ENCODE measurements at regions not wholly inside any gene's neighbourhood (a gene's known extent, or its start where the extent isn't known, plus 50 kb on each side); places are given as distances from the start of the nearest gene placed in this dataset.

DNA sequence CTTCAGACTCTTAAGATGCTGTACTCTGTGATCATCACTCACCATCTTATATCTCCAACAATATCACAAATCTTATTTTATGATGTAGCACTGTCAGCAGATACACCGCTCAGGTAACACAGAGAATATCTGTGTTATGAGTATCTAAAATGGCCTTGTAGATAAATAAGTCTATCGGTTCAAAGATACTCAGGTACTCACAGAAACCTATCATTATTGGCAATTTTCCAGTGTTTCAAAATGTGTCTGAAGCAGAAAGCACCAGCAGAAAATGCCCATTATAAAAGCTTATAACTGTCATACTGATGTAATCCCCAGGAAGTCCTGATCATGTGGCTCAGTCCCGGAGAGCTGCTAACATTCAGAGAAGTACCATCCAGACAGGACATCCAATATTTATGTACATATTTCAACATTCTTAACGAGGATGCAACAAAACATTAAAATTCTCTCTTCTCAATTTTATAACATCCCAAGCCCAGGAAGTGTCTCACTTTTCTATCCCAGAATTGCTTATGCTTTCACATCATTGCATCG is 190.7 kb upstream of the LMNTD1 start:
- dilution Hi-C loops (cut with MboI; ENCODE audit: extremely low pct_ligation_motif_present, low sequenced_read_pairs) = no loop called here
- TF ChIP-seq, protein P1, sequence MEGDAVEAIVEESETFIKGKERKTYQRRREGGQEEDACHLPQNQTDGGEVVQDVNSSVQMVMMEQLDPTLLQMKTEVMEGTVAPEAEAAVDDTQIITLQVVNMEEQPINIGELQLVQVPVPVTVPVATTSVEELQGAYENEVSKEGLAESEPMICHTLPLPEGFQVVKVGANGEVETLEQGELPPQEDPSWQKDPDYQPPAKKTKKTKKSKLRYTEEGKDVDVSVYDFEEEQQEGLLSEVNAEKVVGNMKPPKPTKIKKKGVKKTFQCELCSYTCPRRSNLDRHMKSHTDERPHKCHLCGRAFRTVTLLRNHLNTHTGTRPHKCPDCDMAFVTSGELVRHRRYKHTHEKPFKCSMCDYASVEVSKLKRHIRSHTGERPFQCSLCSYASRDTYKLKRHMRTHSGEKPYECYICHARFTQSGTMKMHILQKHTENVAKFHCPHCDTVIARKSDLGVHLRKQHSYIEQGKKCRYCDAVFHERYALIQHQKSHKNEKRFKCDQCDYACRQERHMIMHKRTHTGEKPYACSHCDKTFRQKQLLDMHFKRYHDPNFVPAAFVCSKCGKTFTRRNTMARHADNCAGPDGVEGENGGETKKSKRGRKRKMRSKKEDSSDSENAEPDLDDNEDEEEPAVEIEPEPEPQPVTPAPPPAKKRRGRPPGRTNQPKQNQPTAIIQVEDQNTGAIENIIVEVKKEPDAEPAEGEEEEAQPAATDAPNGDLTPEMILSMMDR (optimal IDR thresholded peaks at IDR 0.05 in 1 of 3, IDR thresholded peaks at IDR 0.05 in 1 of 3, conservative IDR thresholded peaks at IDR 0.05 in 1 of 3; ENCODE audit: extremely low read depth in 1 of 3, insufficient read depth in 2 of 3, low read length in 3 of 3) = no peak
- no peak for TF ChIP-seq EZH2 (IDR thresholded peaks at IDR 0.05; ENCODE audit: low read length)
- Histone ChIP-seq H3K79me2 (ENCODE audit: control insufficient read depth, insufficient read depth, low read length) (no peaks in the 10 kb centered on the region), H3K9me1 (ENCODE audit: control insufficient read depth, extremely low read depth, insufficient read depth, low read length) (no peaks in the 10 kb centered on the region), H3K36me3 (ENCODE audit: control insufficient read depth in 2 of 2, extremely low read depth in 1 of 2, insufficient read depth in 2 of 2, low read length in 2 of 2) (no peaks in the 10 kb centered on the region), H3K4me1 (ENCODE audit: control insufficient read depth, extremely low read depth, insufficient read depth, low read length) (no peaks in the 10 kb centered on the region), H2AFZ (ENCODE audit: control insufficient read depth, low read length) (no peak overlapping the region), H3K27me3 (ENCODE audit: control insufficient read depth, extremely low read depth, insufficient read depth, low read length) (no peaks in the 10 kb centered on the region), H3K9me3 (ENCODE audit: control insufficient read depth, low read depth, low read length) (no peaks in the 10 kb centered on the region), H3K4me3 (ENCODE audit: control insufficient read depth in 2 of 3, extremely low read depth in 1 of 3, insufficient read depth in 2 of 3, low read depth in 1 of 3, low read length in 3 of 3) (no peak overlapping the region), H3K27ac (ENCODE audit: control insufficient read depth, insufficient read depth, low read length) (no peak overlapping the region), H3K9ac (ENCODE audit: control insufficient read depth, extremely low read depth, insufficient read depth, low read length) (no peak overlapping the region), H4K20me1 (ENCODE audit: control insufficient read depth, extremely low read depth, insufficient read depth, low read length) (no peaks in the 10 kb centered on the region), H3K4me2 (ENCODE audit: control insufficient read depth, extremely low read depth, insufficient read depth, low read depth, low read length) (no peak overlapping the region)
- FAIRE-seq (no peak), DNase-seq (ENCODE audit: low read depth, low spot score) (no peak)

- FAIRE-seq = no peak
- TF ChIP-seq EZH2 (IDR thresholded peaks at IDR 0.05; ENCODE audit: low read length) = no peak
- TF ChIP-seq, protein P1 (optimal IDR thresholded peaks at IDR 0.05 in 1 of 3, IDR thresholded peaks at IDR 0.05 in 1 of 3, conservative IDR thresholded peaks at IDR 0.05 in 1 of 3; ENCODE audit: extremely low read depth in 1 of 3, insufficient read depth in 2 of 3, low read length in 3 of 3) = no peak
Measured at GRCh38 chr12:25744313-25744712, 191.2 kb upstream of the LMNTD1 start.

More at GRCh38 chr12:25744313-25744712, 191.2 kb upstream of the LMNTD1 start:
- H3K4me1 ChIP-seq (ENCODE audit: control insufficient read depth, extremely low read depth, insufficient read depth, low read length) = no peaks in the 10 kb centered on the region
- DNase-seq (ENCODE audit: low read depth, low spot score) = no peak
- no peaks in the 10 kb centered on the region for H4K20me1 ChIP-seq (ENCODE audit: control insufficient read depth, extremely low read depth, insufficient read depth, low read length)
- no peaks in the 10 kb centered on the region for H3K27me3 ChIP-seq (ENCODE audit: control insufficient read depth, extremely low read depth, insufficient read depth, low read length)
- no peak overlapping the region for H2AFZ ChIP-seq (ENCODE audit: control insufficient read depth, low read length)
- no peak overlapping the region for H3K27ac ChIP-seq (ENCODE audit: control insufficient read depth, insufficient read depth, low read length)
- H3K4me3 ChIP-seq (ENCODE audit: control insufficient read depth in 2 of 3, extremely low read depth in 1 of 3, insufficient read depth in 2 of 3, low read depth in 1 of 3, low read length in 3 of 3) = no peak overlapping the region
- H3K4me2 ChIP-seq (ENCODE audit: control insufficient read depth, extremely low read depth, insufficient read depth, low read depth, low read length) = no peak overlapping the region
- no peaks in the 10 kb centered on the region for H3K9me1 ChIP-seq (ENCODE audit: control insufficient read depth, extremely low read depth, insufficient read depth, low read length)
- H3K36me3 ChIP-seq (ENCODE audit: control insufficient read depth in 2 of 2, extremely low read depth in 1 of 2, insufficient read depth in 2 of 2, low read length in 2 of 2) = no peaks in the 10 kb centered on the region
- H3K79me2 ChIP-seq (ENCODE audit: control insufficient read depth, insufficient read depth, low read length) = no peaks in the 10 kb centered on the region
- dilution Hi-C loops (cut with MboI; ENCODE audit: extremely low pct_ligation_motif_present, low sequenced_read_pairs) = no loop called here
- no peak overlapping the region for H3K9ac ChIP-seq (ENCODE audit: control insufficient read depth, extremely low read depth, insufficient read depth, low read length)
- no peaks in the 10 kb centered on the region for H3K9me3 ChIP-seq (ENCODE audit: control insufficient read depth, low read depth, low read length)
